SK-N-SH (cell line): ENCODE measurements at regions not wholly inside any gene's neighbourhood (a gene's known extent, or its start where the extent isn't known, plus 50 kb on each side); places are given as distances from the start of the nearest gene placed in this dataset.
A peak's percentile ranks its signal among the peaks of the same experiment; 100 is the strongest.

Source experiments
- CTCF ChIA-PET: fragments of 300-600, 350-600 bp; formaldehyde crosslinking; extraction: SDS; loops from one replicate; lab custom pipeline; 2021; lab: Yijun Ruan, JAX
- POLR2A ChIA-PET: fragments of 350-600 bp; sonication (Branson Sonifier 250); formaldehyde crosslinking; extraction: SDS; loops from one replicate; lab custom pipeline; 2020; ENCODE audit warnings: antibody characterized with exemption, inconsistent platforms; lab: Yijun Ruan, JAX
- DNase-seq: peaks from one replicate; pipeline ENCODE4 v3.0.0; 2012
- H2AFZ ChIP-seq: fragments of 200-600 bp; sonication (generic); 2 replicates; pipeline ENCODE4 v1.8.1; 2016; ENCODE audit warnings: antibody characterized with exemption, mild to moderate bottlenecking, low read depth
- H3F3A ChIP-seq: fragments of 200-600 bp; sonication (generic); replicated peaks from 2 replicates; pipeline ENCODE3; 2016; ENCODE audit warnings: antibody characterized with exemption, mild to moderate bottlenecking; ENCODE audit not compliant: insufficient read depth
- H3K27ac ChIP-seq, 2 experiments: fragments of 200-500 bp in 1 of 2; fragments of 200-600 bp in 1 of 2; sonication (Bioruptor generic) in 1 of 2; sonication (generic), shearing (Covaris generic) in 1 of 2; 2 replicates each; pipeline versions ENCODE4 v1.5.1 to v1.6.1; 2014 to 2016; ENCODE audit warnings: low read depth in 2 of 2, inconsistent platforms in 1 of 2, low read length in 1 of 2, mild to moderate bottlenecking in 1 of 2, mixed read lengths in 1 of 2
- H3K27me3 ChIP-seq: fragments of 200-600 bp; sonication (generic), shearing (Covaris generic); 2 replicates; pipeline ENCODE4 v1.6.1; 2016; ENCODE audit warnings: mixed run types; ENCODE audit not compliant: insufficient read depth
- H3K36me3 ChIP-seq, 2 experiments: fragments of 200-500 bp in 1 of 2; fragments of 200-600 bp in 1 of 2; sonication (Bioruptor generic) in 1 of 2; sonication (generic) in 1 of 2; replicated peaks in 1 of 2; 2 replicates each; pipeline versions ENCODE3 to v1.5.1; 2014 to 2016; ENCODE audit warnings: low read length in 1 of 2, mild to moderate bottlenecking in 1 of 2; ENCODE audit not compliant: insufficient read depth in 2 of 2, control insufficient read depth in 1 of 2
- H3K4me1 ChIP-seq, 2 experiments: fragments of 200-500 bp in 1 of 2; fragments of 200-600 bp in 1 of 2; sonication (Bioruptor generic) in 1 of 2; sonication (generic), shearing (Covaris generic) in 1 of 2; 2 replicates each; pipeline versions ENCODE4 v1.5.1 to v1.6.1; 2014 to 2016; ENCODE audit warnings: low read depth in 1 of 2, low read length in 1 of 2, mixed run types in 1 of 2; ENCODE audit not compliant: insufficient read depth in 2 of 2, control insufficient read depth in 1 of 2
- H3K4me2 ChIP-seq: fragments of 200-600 bp; sonication (generic), shearing (Covaris generic); 2 replicates; pipeline ENCODE4 v1.6.1; 2017; ENCODE audit warnings: mixed run types
- H3K4me3 ChIP-seq, 2 experiments: fragments of 200-500 bp in 1 of 2; fragments of 200-600 bp in 1 of 2; sonication (Bioruptor generic) in 1 of 2; sonication (generic), shearing (Covaris generic) in 1 of 2; 2 replicates each; pipeline versions ENCODE4 v1.5.1 to v1.8.1; 2014 to 2016; ENCODE audit warnings: low read depth in 2 of 2, inconsistent platforms in 1 of 2, low read length in 1 of 2, mild to moderate bottlenecking in 1 of 2, mixed read lengths in 1 of 2, moderate library complexity in 1 of 2
- H3K79me2 ChIP-seq: fragments of 200-600 bp; sonication (generic); 2 replicates; pipeline ENCODE4 v1.8.1; 2017; ENCODE audit warnings: mild to moderate bottlenecking; ENCODE audit not compliant: insufficient read depth
- H3K9ac ChIP-seq: fragments of 200-600 bp; sonication (generic); 2 replicates; pipeline ENCODE4 v1.6.1; 2017; ENCODE audit warnings: mixed run types
- H3K9me2 ChIP-seq: fragments of 200-600 bp; sonication (generic); 2 replicates; pipeline ENCODE4 v1.6.1; 2017; ENCODE audit warnings: mixed run types
- H3K9me3 ChIP-seq: fragments of 200-600 bp; sonication (generic); 2 replicates; pipeline ENCODE4 v1.6.1; 2017; ENCODE audit warnings: mixed run types, mild to moderate bottlenecking, moderate library complexity
- H4K20me1 ChIP-seq: fragments of 200-600 bp; sonication (generic); 2 replicates; pipeline ENCODE4 v1.6.1; 2017; ENCODE audit warnings: mild to moderate bottlenecking, mixed run types; ENCODE audit not compliant: insufficient read depth
- CHD2 ChIP-seq: fragments of 150-350 bp; IDR thresholded peaks from 2 replicates; pipeline ENCODE4 v1.6.1; 2018; ENCODE audit warnings: low read length; ENCODE audit not compliant: partially characterized antibody
- EP300 ChIP-seq, 2 experiments: IDR thresholded peaks; 2 replicates each; pipeline versions ENCODE4 v1.4.0 to v1.6.1; 2012; ENCODE audit warnings: borderline replicate concordance in 1 of 2, low read depth in 1 of 2, low read length in 1 of 2
- FOSL2 ChIP-seq: IDR thresholded peaks from 2 replicates; pipeline ENCODE4 v1.4.0; 2012; ENCODE audit warnings: low read depth, mild to moderate bottlenecking, moderate library complexity, borderline replicate concordance
- FOXJ3 ChIP-seq: sonication (generic); formaldehyde crosslinking; IDR thresholded peaks from 2 replicates; pipeline ENCODE4 v1.5.1; 2020; ENCODE audit warnings: mild to moderate bottlenecking, missing genetic modification reagents
- FOXM1 ChIP-seq: IDR thresholded peaks from 2 replicates; pipeline ENCODE4 v1.4.0; 2012; ENCODE audit warnings: low read depth, mild to moderate bottlenecking
- JUND ChIP-seq: IDR thresholded peaks from 2 replicates; pipeline ENCODE4 v1.4.0; 2012
- MEF2A ChIP-seq: IDR thresholded peaks from 2 replicates; pipeline ENCODE4 v1.4.0; 2012; ENCODE audit warnings: low read depth, borderline replicate concordance
- RAD21 ChIP-seq: IDR thresholded peaks from 2 replicates; pipeline ENCODE4 v1.6.1; 2012; ENCODE audit warnings: mild to moderate bottlenecking, low read length
- RCOR1 ChIP-seq: fragments of 150-350 bp; IDR thresholded peaks from 2 replicates; pipeline ENCODE4 v1.6.1; 2017; ENCODE audit warnings: antibody characterized with exemption, low read length
- RFX5 ChIP-seq: IDR thresholded peaks from 2 replicates; pipeline ENCODE4 v1.6.1; 2012; ENCODE audit warnings: mild to moderate bottlenecking, improper control_type of control experiment, low read length
- SIN3A ChIP-seq: IDR thresholded peaks from 2 replicates; pipeline ENCODE4 v1.6.1; 2012; ENCODE audit warnings: low read depth, mild to moderate bottlenecking, low read length, moderate library complexity, borderline replicate concordance
- SMC3 ChIP-seq: IDR thresholded peaks from 2 replicates; pipeline ENCODE4 v1.6.1; 2012; ENCODE audit warnings: low read depth, low read length, improper control_type of control experiment
- TCF12 ChIP-seq: IDR thresholded peaks from 2 replicates; pipeline ENCODE4 v1.4.0; 2012
- WGBS: methylation state at CpG from one replicate; pipeline ENCODE4 v1.1.6; 2017; ENCODE audit warnings: low lambda C conversion rate; 5-methylcytosine and 5-hydroxymethylcytosine counted together
- TF ChIP-seq, protein P1 (sequence below): IDR thresholded peaks from 2 replicates; pipeline ENCODE4; 2012
- TF ChIP-seq, protein P2 (sequence below): IDR thresholded peaks from 2 replicates; pipeline ENCODE4 v1.4.0; 2012; ENCODE audit warnings: low read depth, borderline replicate concordance
- TF ChIP-seq, protein P3 (sequence below): IDR thresholded peaks from 2 replicates; pipeline ENCODE4 v1.4.0; 2012; ENCODE audit warnings: low read depth, borderline replicate concordance
- TF ChIP-seq, protein P4 (sequence below): IDR thresholded peaks from 2 replicates; pipeline ENCODE4 v1.6.1; 2012; ENCODE audit warnings: mild to moderate bottlenecking, low read depth, low read length, moderate library complexity
- TF ChIP-seq, protein P5 (sequence below): fragments of 150-350 bp; IDR thresholded peaks from 2 replicates; pipeline ENCODE4 v1.6.1; 2017; ENCODE audit warnings: antibody characterized with exemption, low read length, low read depth, borderline replicate concordance
- TF ChIP-seq, protein P6 (sequence below): IDR thresholded peaks from 2 replicates; pipeline ENCODE4 v1.4.0; 2012; ENCODE audit warnings: low read depth

DNA sequence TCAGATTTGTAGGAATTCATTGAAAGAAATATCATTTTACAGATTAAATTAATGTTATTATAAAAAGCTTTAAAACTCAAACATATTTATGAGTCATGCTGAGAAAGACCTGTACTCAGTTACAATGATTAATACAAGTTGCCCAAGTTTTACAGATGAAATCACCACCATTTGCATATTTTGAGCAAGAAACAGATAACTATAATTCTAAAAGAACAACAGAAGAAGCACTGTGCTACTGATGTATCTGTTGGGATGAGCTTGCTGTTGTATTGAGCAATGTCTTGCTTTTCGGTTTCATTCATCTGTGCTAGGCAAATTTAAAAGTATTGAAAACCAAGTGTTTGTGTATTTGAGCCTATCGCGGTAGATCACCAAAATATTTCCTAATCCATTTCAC, 1589.1 kb upstream of the ZEB2 start:
- H2AFZ ChIP-seq, result no peak overlapping the region
- no peaks in the 10 kb centered on the region for H3K9me2 ChIP-seq
- no peak for DNase-seq
- CTCF ChIA-PET, result no interaction called here
- no peak overlapping the region for H3K27ac ChIP-seq
- H3F3A ChIP-seq, result no peaks in the 10 kb centered on the region
- H3K9me3 ChIP-seq, result no peaks in the 10 kb centered on the region
- H3K4me1 ChIP-seq, result no peaks in the 10 kb centered on the region
- no peaks in the 10 kb centered on the region for H3K27me3 ChIP-seq
- H4K20me1 ChIP-seq, result no peaks in the 10 kb centered on the region
- no peak for TF ChIP-seq MEF2A
- TF ChIP-seq, protein P1, sequence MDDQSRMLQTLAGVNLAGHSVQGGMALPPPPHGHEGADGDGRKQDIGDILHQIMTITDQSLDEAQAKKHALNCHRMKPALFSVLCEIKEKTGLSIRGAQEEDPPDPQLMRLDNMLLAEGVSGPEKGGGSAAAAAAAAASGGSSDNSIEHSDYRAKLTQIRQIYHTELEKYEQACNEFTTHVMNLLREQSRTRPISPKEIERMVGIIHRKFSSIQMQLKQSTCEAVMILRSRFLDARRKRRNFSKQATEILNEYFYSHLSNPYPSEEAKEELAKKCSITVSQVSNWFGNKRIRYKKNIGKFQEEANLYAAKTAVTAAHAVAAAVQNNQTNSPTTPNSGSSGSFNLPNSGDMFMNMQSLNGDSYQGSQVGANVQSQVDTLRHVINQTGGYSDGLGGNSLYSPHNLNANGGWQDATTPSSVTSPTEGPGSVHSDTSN, result peak; percentile 18; the same call in 1 of the 2 replicates
- TF ChIP-seq, protein P2, sequence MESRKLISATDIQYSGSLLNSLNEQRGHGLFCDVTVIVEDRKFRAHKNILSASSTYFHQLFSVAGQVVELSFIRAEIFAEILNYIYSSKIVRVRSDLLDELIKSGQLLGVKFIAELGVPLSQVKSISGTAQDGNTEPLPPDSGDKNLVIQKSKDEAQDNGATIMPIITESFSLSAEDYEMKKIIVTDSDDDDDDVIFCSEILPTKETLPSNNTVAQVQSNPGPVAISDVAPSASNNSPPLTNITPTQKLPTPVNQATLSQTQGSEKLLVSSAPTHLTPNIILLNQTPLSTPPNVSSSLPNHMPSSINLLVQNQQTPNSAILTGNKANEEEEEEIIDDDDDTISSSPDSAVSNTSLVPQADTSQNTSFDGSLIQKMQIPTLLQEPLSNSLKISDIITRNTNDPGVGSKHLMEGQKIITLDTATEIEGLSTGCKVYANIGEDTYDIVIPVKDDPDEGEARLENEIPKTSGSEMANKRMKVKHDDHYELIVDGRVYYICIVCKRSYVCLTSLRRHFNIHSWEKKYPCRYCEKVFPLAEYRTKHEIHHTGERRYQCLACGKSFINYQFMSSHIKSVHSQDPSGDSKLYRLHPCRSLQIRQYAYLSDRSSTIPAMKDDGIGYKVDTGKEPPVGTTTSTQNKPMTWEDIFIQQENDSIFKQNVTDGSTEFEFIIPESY, result no peak
- TF ChIP-seq FOSL2, result 0 out of 2 replicates have a peak, but pooled peaks have one; percentile 25
- no peak for TF ChIP-seq FOXM1
- TF ChIP-seq JUND, result no peak
- no peak for TF ChIP-seq SIN3A
- TF ChIP-seq TCF12, result peak; percentile 24
- TF ChIP-seq EP300 (IDR thresholded peaks at IDR 0.05; ENCODE audit: borderline replicate concordance in 1 of 2, low read depth in 1 of 2, low read length in 1 of 2), result no peak
- TF ChIP-seq RAD21, result no peak
- no peak overlapping the region for H3K4me2 ChIP-seq
- 63% methylated on average over 3 of the region's 3 CpGs for WGBS
- H3K9ac ChIP-seq, result no peak overlapping the region
- no peak overlapping the region for H3K4me3 ChIP-seq
- POLR2A ChIA-PET, result no interaction called here
- no peaks in the 10 kb centered on the region for H3K36me3 ChIP-seq
- no peaks in the 10 kb centered on the region for H3K79me2 ChIP-seq

DNA sequence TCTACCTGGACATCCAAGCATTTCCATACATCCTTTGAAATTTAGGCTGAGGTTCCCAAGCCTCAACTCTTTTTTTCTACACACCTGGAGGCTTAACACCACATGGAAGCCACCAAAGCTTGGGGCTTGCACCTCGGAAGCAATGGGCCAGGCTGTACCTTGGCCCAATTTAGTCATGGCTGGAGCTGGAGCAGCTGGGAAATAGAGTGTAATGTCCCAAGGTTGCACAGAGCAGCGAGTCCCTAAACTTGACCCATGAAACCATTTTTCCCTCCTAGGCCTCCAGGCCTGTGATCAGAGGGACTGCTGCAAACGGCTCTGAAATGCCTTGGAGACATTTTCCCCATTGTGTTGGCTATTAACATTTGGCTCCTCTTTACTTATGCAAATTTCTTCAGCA, 1574.3 kb upstream of the ZEB2 start:
- TF ChIP-seq, protein P3, sequence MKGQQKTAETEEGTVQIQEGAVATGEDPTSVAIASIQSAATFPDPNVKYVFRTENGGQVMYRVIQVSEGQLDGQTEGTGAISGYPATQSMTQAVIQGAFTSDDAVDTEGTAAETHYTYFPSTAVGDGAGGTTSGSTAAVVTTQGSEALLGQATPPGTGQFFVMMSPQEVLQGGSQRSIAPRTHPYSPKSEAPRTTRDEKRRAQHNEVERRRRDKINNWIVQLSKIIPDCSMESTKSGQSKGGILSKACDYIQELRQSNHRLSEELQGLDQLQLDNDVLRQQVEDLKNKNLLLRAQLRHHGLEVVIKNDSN, result no peak
- TF ChIP-seq FOXM1 (no peak), EP300 (IDR thresholded peaks at IDR 0.05; ENCODE audit: borderline replicate concordance in 1 of 2, low read depth in 1 of 2, low read length in 1 of 2) (no peak), RFX5 (no peak), FOXJ3 (no peak), RCOR1 (no peak), SMC3 (no peak), TCF12 (no peak), CHD2 (no peak)
- TF ChIP-seq, protein P4, sequence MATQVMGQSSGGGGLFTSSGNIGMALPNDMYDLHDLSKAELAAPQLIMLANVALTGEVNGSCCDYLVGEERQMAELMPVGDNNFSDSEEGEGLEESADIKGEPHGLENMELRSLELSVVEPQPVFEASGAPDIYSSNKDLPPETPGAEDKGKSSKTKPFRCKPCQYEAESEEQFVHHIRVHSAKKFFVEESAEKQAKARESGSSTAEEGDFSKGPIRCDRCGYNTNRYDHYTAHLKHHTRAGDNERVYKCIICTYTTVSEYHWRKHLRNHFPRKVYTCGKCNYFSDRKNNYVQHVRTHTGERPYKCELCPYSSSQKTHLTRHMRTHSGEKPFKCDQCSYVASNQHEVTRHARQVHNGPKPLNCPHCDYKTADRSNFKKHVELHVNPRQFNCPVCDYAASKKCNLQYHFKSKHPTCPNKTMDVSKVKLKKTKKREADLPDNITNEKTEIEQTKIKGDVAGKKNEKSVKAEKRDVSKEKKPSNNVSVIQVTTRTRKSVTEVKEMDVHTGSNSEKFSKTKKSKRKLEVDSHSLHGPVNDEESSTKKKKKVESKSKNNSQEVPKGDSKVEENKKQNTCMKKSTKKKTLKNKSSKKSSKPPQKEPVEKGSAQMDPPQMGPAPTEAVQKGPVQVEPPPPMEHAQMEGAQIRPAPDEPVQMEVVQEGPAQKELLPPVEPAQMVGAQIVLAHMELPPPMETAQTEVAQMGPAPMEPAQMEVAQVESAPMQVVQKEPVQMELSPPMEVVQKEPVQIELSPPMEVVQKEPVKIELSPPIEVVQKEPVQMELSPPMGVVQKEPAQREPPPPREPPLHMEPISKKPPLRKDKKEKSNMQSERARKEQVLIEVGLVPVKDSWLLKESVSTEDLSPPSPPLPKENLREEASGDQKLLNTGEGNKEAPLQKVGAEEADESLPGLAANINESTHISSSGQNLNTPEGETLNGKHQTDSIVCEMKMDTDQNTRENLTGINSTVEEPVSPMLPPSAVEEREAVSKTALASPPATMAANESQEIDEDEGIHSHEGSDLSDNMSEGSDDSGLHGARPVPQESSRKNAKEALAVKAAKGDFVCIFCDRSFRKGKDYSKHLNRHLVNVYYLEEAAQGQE, result no peak
- TF ChIP-seq, protein P5, sequence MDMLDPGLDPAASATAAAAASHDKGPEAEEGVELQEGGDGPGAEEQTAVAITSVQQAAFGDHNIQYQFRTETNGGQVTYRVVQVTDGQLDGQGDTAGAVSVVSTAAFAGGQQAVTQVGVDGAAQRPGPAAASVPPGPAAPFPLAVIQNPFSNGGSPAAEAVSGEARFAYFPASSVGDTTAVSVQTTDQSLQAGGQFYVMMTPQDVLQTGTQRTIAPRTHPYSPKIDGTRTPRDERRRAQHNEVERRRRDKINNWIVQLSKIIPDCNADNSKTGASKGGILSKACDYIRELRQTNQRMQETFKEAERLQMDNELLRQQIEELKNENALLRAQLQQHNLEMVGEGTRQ, result no peak
- TF ChIP-seq, protein P6, sequence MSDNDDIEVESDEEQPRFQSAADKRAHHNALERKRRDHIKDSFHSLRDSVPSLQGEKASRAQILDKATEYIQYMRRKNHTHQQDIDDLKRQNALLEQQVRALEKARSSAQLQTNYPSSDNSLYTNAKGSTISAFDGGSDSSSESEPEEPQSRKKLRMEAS, result no peak
- Histone ChIP-seq H3K79me2 (no peaks in the 10 kb centered on the region), H4K20me1 (no peaks in the 10 kb centered on the region), H3K4me2 (no peak overlapping the region), H3K27ac (no peak overlapping the region), H3K36me3 (no peaks in the 10 kb centered on the region), H3K9me3 (peaks cover 4% of the 10 kb centered on the region; the same call in 1 of the 2 replicates), H3K9me2 (no peaks in the 10 kb centered on the region), H2AFZ (no peak overlapping the region), H3K4me1 (no peaks in the 10 kb centered on the region), H3K27me3 (no peaks in the 10 kb centered on the region), H3K4me3 (no peak overlapping the region), H3F3A (no peaks in the 10 kb centered on the region), H3K9ac (no peak overlapping the region)
- 10% methylated on average over 3 of the region's 3 CpGs for WGBS
- no peak for DNase-seq
- ChIA-PET CTCF (no interaction called here), POLR2A (no interaction called here)
